ENCODE measurements at regions not wholly inside any gene's neighbourhood (a gene's known extent, or its start where the extent isn't known, plus 50 kb on each side); places are given as distances from the start of the nearest gene placed in this dataset.

DNA sequence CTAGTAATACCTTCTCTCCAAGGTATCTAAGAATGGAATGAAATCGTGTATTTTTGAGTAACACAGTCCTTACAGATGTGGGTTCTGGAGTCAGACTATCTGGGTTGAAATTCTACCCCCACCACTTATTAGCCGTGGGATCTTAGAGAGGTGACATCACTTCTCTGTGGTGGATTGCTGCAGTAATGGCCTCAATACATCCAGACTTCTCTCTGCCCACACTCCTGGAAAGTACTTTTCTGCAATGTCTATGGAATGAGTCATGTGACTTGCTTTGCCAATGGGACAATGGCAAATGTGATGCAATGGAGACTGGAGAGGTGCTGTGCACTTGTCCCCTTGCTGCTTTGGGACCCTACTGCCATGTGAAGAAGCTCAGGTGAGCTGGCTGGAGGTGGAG, 418.2 kb downstream of the HAPSTR1 start:
- no peak for TF ChIP-seq POLR2A (IDR thresholded peaks at IDR 0.05)
- TF ChIP-seq, protein P1, sequence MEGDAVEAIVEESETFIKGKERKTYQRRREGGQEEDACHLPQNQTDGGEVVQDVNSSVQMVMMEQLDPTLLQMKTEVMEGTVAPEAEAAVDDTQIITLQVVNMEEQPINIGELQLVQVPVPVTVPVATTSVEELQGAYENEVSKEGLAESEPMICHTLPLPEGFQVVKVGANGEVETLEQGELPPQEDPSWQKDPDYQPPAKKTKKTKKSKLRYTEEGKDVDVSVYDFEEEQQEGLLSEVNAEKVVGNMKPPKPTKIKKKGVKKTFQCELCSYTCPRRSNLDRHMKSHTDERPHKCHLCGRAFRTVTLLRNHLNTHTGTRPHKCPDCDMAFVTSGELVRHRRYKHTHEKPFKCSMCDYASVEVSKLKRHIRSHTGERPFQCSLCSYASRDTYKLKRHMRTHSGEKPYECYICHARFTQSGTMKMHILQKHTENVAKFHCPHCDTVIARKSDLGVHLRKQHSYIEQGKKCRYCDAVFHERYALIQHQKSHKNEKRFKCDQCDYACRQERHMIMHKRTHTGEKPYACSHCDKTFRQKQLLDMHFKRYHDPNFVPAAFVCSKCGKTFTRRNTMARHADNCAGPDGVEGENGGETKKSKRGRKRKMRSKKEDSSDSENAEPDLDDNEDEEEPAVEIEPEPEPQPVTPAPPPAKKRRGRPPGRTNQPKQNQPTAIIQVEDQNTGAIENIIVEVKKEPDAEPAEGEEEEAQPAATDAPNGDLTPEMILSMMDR (IDR thresholded peaks at IDR 0.05 in 4 of 5, conservative IDR thresholded peaks at IDR 0.05 in 1 of 5), result no peak
